Stomach (tissue), 8 donors: ENCODE measurements at regions not wholly inside any gene's neighbourhood (a gene's known extent, or its start where the extent isn't known, plus 50 kb on each side); places are given as distances from the start of the nearest gene placed in this dataset.
A peak's percentile ranks its signal among the peaks of the same experiment; 100 is the strongest.

Experiments
- DNase-seq, 2 donors: peaks; one replicate each; pipeline versions ENCODE4 v3.0.0 to v3.0.0-alpha.2; 2013 to 2019
- H3K27ac ChIP-seq, 5 donors: fragments of 200-600 bp in 4 of 5; sonication (generic) in 4 of 5; one replicate each; pipeline ENCODE4 v1.5.1; 2013 to 2019; ENCODE audit warnings: mild to moderate bottlenecking in 1 of 5, moderate library complexity in 1 of 5
- H3K27me3 ChIP-seq, 3 donors: fragments of 200-600 bp; sonication (generic); one replicate each; pipeline ENCODE4 v1.5.1; 2017 to 2019; ENCODE audit warnings: mixed run types in 1 of 3
- H3K36me3 ChIP-seq, 4 donors: fragments of 200-600 bp; sonication (generic); 1 replicate in 3 of 4; 2 replicates in 1 of 4; pipeline ENCODE4 v1.5.1; 2016 to 2019
- H3K4me1 ChIP-seq, 4 donors: fragments of 200-600 bp; sonication (generic); one replicate each; pipeline ENCODE4 v1.5.1; 2016 to 2019
- H3K4me3 ChIP-seq, 4 donors: fragments of 200-600 bp; sonication (generic) in 3 of 4; one replicate each; pipeline ENCODE4 v1.5.1; 2016 to 2019; ENCODE audit warnings: mild to moderate bottlenecking in 1 of 4
- H3K9me3 ChIP-seq, 4 donors: fragments of 200-600 bp; sonication (generic); one replicate each; pipeline ENCODE4 v1.5.1; 2016 to 2019
- CTCF ChIP-seq, 7 experiments: fragments of 450-650 bp in 4 of 7; fragments of 200-600 bp in 3 of 7; sonication (generic) in 3 of 7; IDR thresholded peaks; one replicate each; pipeline ENCODE4 v1.5.1; 2016 to 2019; ENCODE audit warnings: antibody characterized with exemption in 7 of 7, control low read depth in 2 of 7, mild to moderate bottlenecking in 1 of 7
- EP300 ChIP-seq: sonication (generic); formaldehyde crosslinking; IDR thresholded peaks from one replicate; pipeline ENCODE4 v1.6.1; 2017; ENCODE audit warnings: antibody characterized with exemption
- POLR2A ChIP-seq, 4 donors: fragments of 450-650 bp; IDR thresholded peaks; one replicate each; pipeline ENCODE4 v1.6.1; 2016; ENCODE audit warnings: antibody characterized with exemption in 4 of 4, control low read depth in 2 of 4, mild to moderate bottlenecking in 1 of 4, moderate library complexity in 1 of 4
- POLR2AphosphoS5 ChIP-seq, 3 donors: sonication (generic); formaldehyde crosslinking; IDR thresholded peaks; one replicate each; pipeline ENCODE4 v1.6.1; 2016; ENCODE audit warnings: antibody characterized with exemption in 3 of 3
- WGBS, 5 donors: extraction: QIAGEN DNeasy Blood & Tissue Kit in 3 of 5; methylation state at CpG; one replicate each; pipeline versions ENCODE4 v1.1.5 to v1.1.7; 2013 to 2018; 5-methylcytosine and 5-hydroxymethylcytosine counted together
- intact Hi-C: fragments of 100-400 bp; cut with DNase I; formaldehyde crosslinking; loops from one replicate; pipeline ENCODE4 v1.15.1; 2023; ENCODE audit warnings: low total_unique reads
- donor health status: healthy with polysubstance abuse.
- donor health status: Bipolar disorder and iron deficiency.
- donor health status: healthy.

GRCh38 chr2:5140347-5140746 is 551.8 kb upstream of the SOX11 start:
- no peaks in the 10 kb centered on the region for H3K36me3 ChIP-seq
- peaks cover 0 to 7% (median 0%) of the 10 kb centered on the region in 4 donors for H3K9me3 ChIP-seq
- no peak overlapping the region for H3K27ac ChIP-seq
- no peaks in the 10 kb centered on the region for H3K4me1 ChIP-seq
- 50 to 62% (median 52%) methylated on average over 2 of the region's 2 CpGs for WGBS, 5 donors
- intact Hi-C loops: no loop called here
- no peak overlapping the region for H3K4me3 ChIP-seq
- H3K27me3 ChIP-seq: no peaks in the 10 kb centered on the region
- DNase-seq: no peak
- no peak for TF ChIP-seq POLR2AphosphoS5 (IDR thresholded peaks at IDR 0.05)
- TF ChIP-seq CTCF (IDR thresholded peaks at IDR 0.05): no peak
- no peak for TF ChIP-seq EP300
- no peak for TF ChIP-seq POLR2A (IDR thresholded peaks at IDR 0.05)

GRCh38 chr2:5144159-5144558 is 548.0 kb upstream of the SOX11 start:
- H3K36me3 ChIP-seq: no peaks in the 10 kb centered on the region
- TF ChIP-seq EP300 (no peak), POLR2A (IDR thresholded peaks at IDR 0.05) (no peak), POLR2AphosphoS5 (IDR thresholded peaks at IDR 0.05) (no peak), CTCF (IDR thresholded peaks at IDR 0.05) (no peak)
- H3K27me3 ChIP-seq: no peaks in the 10 kb centered on the region
- DNase-seq: no peak
- WGBS, 5 donors: 90 to 95% (median 92%) methylated on average over 15 of the region's 15 CpGs
- H3K4me3 ChIP-seq: no peak overlapping the region
- H3K27ac ChIP-seq: no peak overlapping the region
- no peaks in the 10 kb centered on the region for H3K4me1 ChIP-seq
- H3K9me3 ChIP-seq: peaks cover 0 to 11% (median 4%) of the 10 kb centered on the region in 4 donors
- intact Hi-C loops: no loop called here

- TF ChIP-seq POLR2AphosphoS5 (IDR thresholded peaks at IDR 0.05) (no peak), POLR2A (IDR thresholded peaks at IDR 0.05) (no peak), EP300 (no peak), CTCF (IDR thresholded peaks at IDR 0.05) (no peak)
- Histone ChIP-seq H3K4me3 (no peak overlapping the region), H3K4me1 (no peaks in the 10 kb centered on the region), H3K27me3 (no peaks in the 10 kb centered on the region), H3K9me3 (peaks cover 0 to 11% (median 4%) of the 10 kb centered on the region in 4 donors), H3K27ac (no peak overlapping the region), H3K36me3 (no peaks in the 10 kb centered on the region)
- intact Hi-C loops: no loop called here
- DNase-seq: peak in 1 of 2 donors; percentile 23
- WGBS, 5 donors: 73 to 81% (median 79%) methylated on average over 8 of the region's 8 CpGs
These were observed 547.1 kb upstream of the SOX11 start for GRCh38 chr2:5145053-5145452.

GRCh38 chr2:5145801-5146200 is 546.4 kb upstream of the SOX11 start:
- WGBS, 5 donors: 83 to 96% (median 95%) methylated on average over 4 of the region's 4 CpGs
- Histone ChIP-seq H3K4me1 (no peaks in the 10 kb centered on the region), H3K9me3 (peaks cover 0 to 13% (median 6%) of the 10 kb centered on the region in 4 donors), H3K27me3 (no peaks in the 10 kb centered on the region), H3K36me3 (no peaks in the 10 kb centered on the region), H3K4me3 (no peak overlapping the region), H3K27ac (no peak overlapping the region)
- no peak for DNase-seq
- TF ChIP-seq POLR2AphosphoS5 (IDR thresholded peaks at IDR 0.05) (no peak), POLR2A (IDR thresholded peaks at IDR 0.05) (no peak), EP300 (no peak), CTCF (IDR thresholded peaks at IDR 0.05) (no peak)
- intact Hi-C loops: no loop called here
